IMR-90 (cell line): ENCODE measurements at regions not wholly inside any gene's neighbourhood (a gene's known extent, or its start where the extent isn't known, plus 50 kb on each side); places are given as distances from the start of the nearest gene placed in this dataset.
"Not testable (repeated sequence)": the region's sequence is repeated elsewhere in the genome, so short reads cannot be mapped to it uniquely, and the experiment has no call there.

Experiments
- ATAC-seq: fragments of 200-7000 bp; cut with Tn5 transposase; 2 replicates; pipeline ENCODE4 v1.9.1; 2020; ENCODE audit warnings: low read depth, mild to moderate bottlenecking, moderate library complexity
- BruUV-seq: library from RNA; stranded (reverse); fragments of 400-500 nt; replicated peaks from 2 replicates; lab custom pipeline; 2021; lab: Mats Ljungman, UMichigan
- CTCF ChIA-PET: fragments of 300-600 bp; formaldehyde crosslinking; extraction: SDS; loops from one replicate; lab custom pipeline; 2021; ENCODE audit warnings: antibody characterized with exemption; lab: Yijun Ruan, JAX
- POLR2A ChIA-PET: fragments of 300-600 bp; sonication (Branson Sonifier 250); formaldehyde crosslinking; loops from one replicate; lab custom pipeline; 2022; ENCODE audit warnings: antibody characterized with exemption; ENCODE audit not compliant: unreplicated experiment; lab: Charles Lee
- DNase-seq: peaks from one replicate; pipeline ENCODE4 v3.0.0; 2013
- H2AFZ ChIP-seq: replicated peaks from 2 replicates; pipeline ENCODE3; 2013; ENCODE audit warnings: low read length, mild to moderate bottlenecking; ENCODE audit not compliant: poor library complexity
- H2AK5ac ChIP-seq: 2 replicates; pipeline ENCODE4 v1.6.1; 2013; ENCODE audit warnings: low read depth, low read length, inconsistent platforms
- H2AK9ac ChIP-seq: replicated peaks from 2 replicates; pipeline ENCODE3; 2013; ENCODE audit warnings: mild to moderate bottlenecking, low read depth, low read length, moderate library complexity; ENCODE audit not compliant: poor library complexity
- H2BK120ac ChIP-seq: 2 replicates; pipeline ENCODE4 v1.6.1; 2013; ENCODE audit warnings: low read depth, low read length, inconsistent platforms
- H2BK15ac ChIP-seq: 3 replicates; pipeline ENCODE4 v1.6.1; 2013; ENCODE audit warnings: low read depth, low read length, inconsistent platforms
- H2BK20ac ChIP-seq: 2 replicates; pipeline ENCODE4 v1.6.1; 2013; ENCODE audit warnings: low read depth, mild to moderate bottlenecking, inconsistent platforms, low read length, moderate library complexity
- H2BK5ac ChIP-seq: 2 replicates; pipeline ENCODE4 v1.6.1; 2013; ENCODE audit warnings: mild to moderate bottlenecking, low read depth, low read length, inconsistent platforms; ENCODE audit not compliant: poor library complexity, severe bottlenecking
- H3K14ac ChIP-seq: replicated peaks from 2 replicates; pipeline ENCODE4 v1.6.1; 2013; ENCODE audit warnings: low read depth, low read length, inconsistent platforms
- H3K18ac ChIP-seq: 2 replicates; pipeline ENCODE4 v1.6.1; 2013; ENCODE audit warnings: low read depth, low read length, control low read depth
- H3K23ac ChIP-seq: 2 replicates; pipeline ENCODE4 v1.6.1; 2013; ENCODE audit warnings: low read depth, low read length, inconsistent platforms
- H3K27ac ChIP-seq: 2 replicates; pipeline ENCODE4 v1.5.1; 2013; ENCODE audit warnings: mild to moderate bottlenecking, control low read depth, low read length; ENCODE audit not compliant: insufficient read depth
- H3K27me3 ChIP-seq: 2 replicates; pipeline ENCODE4 v1.6.1; 2013; ENCODE audit warnings: low read length; ENCODE audit not compliant: control insufficient read depth, insufficient read depth
- H3K36me3 ChIP-seq: 2 replicates; pipeline ENCODE4 v1.6.1; 2013; ENCODE audit warnings: low read length, mixed read lengths; ENCODE audit not compliant: control insufficient read depth, insufficient read depth
- H3K4ac ChIP-seq: 2 replicates; pipeline ENCODE4 v1.6.1; 2013; ENCODE audit warnings: low read depth, low read length, inconsistent platforms
- H3K4me1 ChIP-seq: 2 replicates; pipeline ENCODE4 v1.6.1; 2013; ENCODE audit warnings: low read length, mixed read lengths; ENCODE audit not compliant: control insufficient read depth, insufficient read depth
- H3K4me2 ChIP-seq: 2 replicates; pipeline ENCODE4 v1.6.1; 2013; ENCODE audit warnings: low read depth, mild to moderate bottlenecking, control low read depth, low read length, moderate library complexity
- H3K4me3 ChIP-seq: 2 replicates; pipeline ENCODE4 v1.5.1; 2013; ENCODE audit warnings: low read depth, mild to moderate bottlenecking, control low read depth, low read length, moderate library complexity; ENCODE audit not compliant: insufficient read depth
- H3K56ac ChIP-seq: 2 replicates; pipeline ENCODE4 v1.6.1; 2013; ENCODE audit warnings: low read length, inconsistent platforms; ENCODE audit not compliant: insufficient read depth; ENCODE audit errors: extremely low read depth
- H3K79me1 ChIP-seq, 2 experiments: 2 replicates each; pipeline ENCODE4 v1.6.1; 2013; ENCODE audit warnings: low read length in 2 of 2, inconsistent platforms in 1 of 2, low read depth in 1 of 2
- H3K9ac ChIP-seq: 2 replicates; pipeline ENCODE4 v1.6.1; 2013; ENCODE audit warnings: low read depth, low read length, control low read depth
- H3K9me1 ChIP-seq: 2 replicates; pipeline ENCODE4 v1.6.1; 2013; ENCODE audit warnings: low read length, inconsistent platforms; ENCODE audit not compliant: insufficient read depth
- H3K9me3 ChIP-seq: 2 replicates; pipeline ENCODE4 v1.6.1; 2013; ENCODE audit warnings: low read length; ENCODE audit not compliant: control insufficient read depth, insufficient read depth
- H4K20me1 ChIP-seq: 2 replicates; pipeline ENCODE4 v1.6.1; 2013; ENCODE audit warnings: low read length, inconsistent platforms; ENCODE audit not compliant: insufficient read depth
- H4K5ac ChIP-seq: 2 replicates; pipeline ENCODE4 v1.6.1; 2013; ENCODE audit warnings: mild to moderate bottlenecking, low read depth, low read length, control low read depth
- H4K8ac ChIP-seq, 2 experiments: 2 replicates each; pipeline ENCODE4 v1.6.1; 2013; ENCODE audit warnings: low read depth in 2 of 2, low read length in 2 of 2, control low read depth in 1 of 2, inconsistent platforms in 1 of 2
- H4K91ac ChIP-seq: 2 replicates; pipeline ENCODE4 v1.6.1; 2013; ENCODE audit warnings: low read depth, low read length, inconsistent platforms; ENCODE audit not compliant: insufficient read depth
- WGBS, 2 experiments: methylation state at CpG; one replicate each; pipeline versions ENCODE4 v1.1.5 to v1.1.7; 2013; ENCODE audit warnings: missing lambda C conversion rate in 2 of 2; ENCODE audit not compliant: insufficient read length in 1 of 2; ENCODE audit errors: extremely low coverage in 2 of 2; 5-methylcytosine and 5-hydroxymethylcytosine counted together
- dilution Hi-C: fragments of 300-500 bp; cut with HindIII; formaldehyde crosslinking; loops from one replicate; pipeline ENCODE4 v1.14.3; 2018; ENCODE audit warnings: low sequenced_read_pairs; ENCODE audit not compliant: unreplicated experiment
- in situ Hi-C: fragments of 300-500 bp; cut with MboI; formaldehyde crosslinking; loops from 3 replicates; pipeline ENCODE4 v1.14.3; 2019; ENCODE audit warnings: low sequenced_read_pairs, inconsistent platforms, mixed read lengths
- intact Hi-C: fragments of 100-400 bp; cut with micrococcal nuclease; formaldehyde crosslinking; loops from 2 replicates; pipeline ENCODE4 v1.10.0; 2022

DNA sequence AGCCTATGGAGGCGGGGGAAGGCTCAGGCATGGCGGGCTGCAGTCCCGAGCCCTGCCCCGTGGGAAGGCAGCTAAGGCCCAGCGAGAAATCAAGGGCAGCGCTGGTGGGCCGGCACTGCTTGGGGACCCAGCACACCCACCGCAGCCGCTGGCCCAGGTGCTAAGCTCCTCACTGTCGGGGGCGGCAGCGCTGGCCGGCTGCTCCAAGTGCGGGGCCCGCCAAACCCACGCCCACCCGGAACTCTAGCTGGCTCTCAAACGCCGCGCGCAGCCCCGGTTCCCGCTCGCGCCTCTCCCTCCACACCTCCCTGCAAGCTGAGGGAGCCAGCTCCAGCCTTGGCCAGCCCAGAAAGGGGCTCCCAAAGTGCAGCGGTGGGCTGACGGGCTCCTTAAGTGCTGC lies 174.0 kb downstream of the LY86 start:
- CTCF ChIA-PET = not testable (repeated sequence)

More for the DNA sequence above, 174.0 kb downstream of the LY86 start:
- H2BK120ac ChIP-seq, H3K23ac ChIP-seq, H3K56ac ChIP-seq, dilution Hi-C loops, H2BK5ac ChIP-seq, H3K14ac ChIP-seq, H3K18ac ChIP-seq, BruUV-seq, H3K27ac ChIP-seq, H3K4me3 ChIP-seq, POLR2A ChIA-PET, H3K9me1 ChIP-seq, H2BK20ac ChIP-seq, H3K4me2 ChIP-seq, ATAC-seq, H3K79me1 ChIP-seq, intact Hi-C loops, H4K20me1 ChIP-seq, H3K9ac ChIP-seq, H3K4me1 ChIP-seq, H2BK15ac ChIP-seq, H2AK5ac ChIP-seq, H3K36me3 ChIP-seq, H4K5ac ChIP-seq, in situ Hi-C loops, H2AFZ ChIP-seq, H3K27me3 ChIP-seq, H4K91ac ChIP-seq, H2AK9ac ChIP-seq, H3K9me3 ChIP-seq, DNase-seq, H3K4ac ChIP-seq, H4K8ac ChIP-seq: not testable (repeated sequence)
- WGBS, 2 experiments = 100% methylated on average over 5 of the region's 27 CpGs; no CpG with 5 or more reads in 1 of the 2 experiments
